HG03432 (cell line): ENCODE measurements at regions not wholly inside any gene's neighbourhood (a gene's known extent, or its start where the extent isn't known, plus 50 kb on each side); places are given as distances from the start of the nearest gene placed in this dataset.
A peak's percentile ranks its signal among the peaks of the same experiment; 100 is the strongest.

ENCODE experiments used
- ATAC-seq: cut with Tn5 transposase; IDR thresholded peaks from one replicate; pipeline ENCODE4 v1.9.1; 2021; ENCODE audit warnings: mild to moderate bottlenecking, moderate library complexity; ENCODE audit not compliant: unreplicated experiment

DNA sequence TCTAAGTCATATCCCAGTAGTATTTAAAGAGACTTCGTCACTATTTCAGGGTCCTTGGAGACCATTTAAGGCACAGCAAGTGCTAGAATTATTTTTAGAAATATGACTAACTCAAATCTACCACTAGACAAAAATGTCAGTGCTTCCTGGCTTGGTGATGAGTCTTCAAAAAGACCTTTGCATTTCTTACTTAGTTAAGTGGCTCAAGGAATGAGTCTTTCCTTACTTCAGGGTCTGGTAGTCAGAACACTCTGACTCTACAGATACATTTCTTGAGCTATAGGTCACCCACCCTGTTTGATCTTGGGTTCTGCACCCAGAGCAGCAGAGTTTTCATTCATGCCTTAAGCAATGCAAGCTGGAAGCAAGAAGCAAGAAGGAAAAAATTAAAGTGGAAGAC, 191.0 kb upstream of the HTR2A start:
- ATAC-seq = no peak

DNA sequence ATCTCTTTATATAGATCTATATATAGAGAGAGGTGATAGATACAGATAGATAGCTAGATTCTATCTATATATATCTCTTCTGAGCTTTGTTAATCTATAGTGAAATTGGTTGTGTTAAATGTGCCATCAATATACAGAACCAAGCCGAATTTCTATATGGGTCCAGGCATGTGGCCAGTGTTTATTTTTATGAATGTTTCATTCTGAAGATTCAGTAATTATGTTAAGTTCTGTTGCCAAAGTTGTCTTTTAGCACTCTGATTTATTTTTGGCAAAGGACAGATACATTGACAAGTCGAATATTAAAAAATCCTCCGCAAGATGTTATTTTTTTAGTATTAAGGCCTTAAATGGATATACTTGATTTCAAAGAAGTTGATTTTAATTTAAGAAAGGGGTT, 190.4 kb upstream of the HTR2A start:
- no peak for ATAC-seq

- no peak for ATAC-seq
These were observed 188.5 kb upstream of the HTR2A start for GRCh38 chr13:47085346-47085745.

DNA sequence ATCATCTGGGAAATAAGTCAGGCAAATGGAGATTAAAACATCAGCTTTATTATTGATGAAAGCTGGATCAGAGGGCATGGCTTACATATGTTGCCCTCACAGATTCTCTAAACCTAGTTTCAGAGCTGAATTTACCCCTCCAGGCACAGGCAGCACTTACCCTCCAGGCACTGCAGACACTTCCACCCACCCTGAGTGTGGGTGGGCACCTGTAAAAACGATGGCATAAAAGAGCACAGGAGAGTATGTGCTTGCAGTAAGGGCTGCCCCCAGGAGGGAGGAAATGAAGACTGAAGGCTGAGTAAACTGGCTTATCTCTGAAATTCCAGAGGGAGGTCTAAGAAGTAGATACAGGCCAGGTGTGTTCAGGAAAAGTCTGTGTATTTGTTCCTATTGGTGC, 185.0 kb upstream of the HTR2A start:
- no peak for ATAC-seq

DNA sequence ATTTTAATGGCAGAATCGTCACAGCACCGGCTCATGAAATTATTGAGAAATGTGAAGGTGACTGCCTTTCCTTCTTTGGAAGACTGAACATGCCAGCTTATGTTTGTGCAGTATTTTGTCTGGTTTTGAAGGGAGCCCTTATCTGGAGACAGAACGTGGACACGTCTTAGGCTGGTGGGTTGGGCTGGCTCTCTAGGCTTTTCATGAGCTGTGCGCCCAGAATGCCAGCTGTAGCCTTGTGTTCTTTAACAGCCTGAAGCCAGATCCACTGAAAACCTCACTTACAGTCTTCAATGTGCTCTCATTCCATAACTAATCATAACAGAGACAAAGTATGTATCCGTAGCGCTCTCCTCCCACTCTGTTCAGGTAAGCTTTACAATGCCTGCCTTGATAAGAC, 184.4 kb upstream of the HTR2A start:
- no peak for ATAC-seq

- ATAC-seq = no peak
These were observed 183.8 kb upstream of the HTR2A start for GRCh38 chr13:47080621-47081020.

DNA sequence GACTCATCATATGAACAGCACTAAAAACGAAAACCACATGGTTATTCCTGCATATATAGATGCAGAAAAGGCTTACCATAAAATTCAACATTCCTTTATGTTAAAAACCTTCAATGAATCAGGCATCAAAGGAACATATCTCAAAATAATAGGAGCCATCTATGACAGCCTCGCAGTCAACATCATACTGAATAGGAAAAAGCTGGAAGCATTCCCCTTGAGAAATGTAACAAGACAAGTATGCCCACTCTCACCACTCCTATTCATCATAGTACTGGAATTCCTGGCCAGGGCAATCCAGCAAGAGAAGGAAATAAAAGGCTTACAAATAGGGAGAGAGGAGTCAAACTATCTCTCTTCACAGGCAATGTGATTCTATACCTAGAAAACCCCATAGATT, 179.6 kb upstream of the HTR2A start:
- ATAC-seq = no peak

DNA sequence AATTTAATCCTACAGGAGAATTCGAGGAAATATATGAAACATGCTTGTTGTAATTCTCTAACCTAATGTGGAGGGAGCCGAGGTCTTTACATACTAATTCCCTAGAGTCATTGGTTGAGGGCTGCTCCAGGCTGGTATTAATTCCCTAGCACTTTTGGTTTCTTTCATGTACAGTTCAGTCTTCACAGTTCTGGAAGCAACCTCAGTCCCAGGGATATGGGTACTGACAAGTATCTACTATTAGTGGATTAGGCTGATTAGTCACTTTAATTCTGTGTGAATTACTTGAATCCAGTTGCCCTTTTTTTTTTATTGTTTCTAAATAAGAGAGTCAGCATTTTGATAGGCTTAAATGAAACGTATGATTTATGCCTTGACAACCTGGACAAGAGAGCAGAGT, 172.3 kb upstream of the HTR2A start:
- ATAC-seq = no peak

DNA sequence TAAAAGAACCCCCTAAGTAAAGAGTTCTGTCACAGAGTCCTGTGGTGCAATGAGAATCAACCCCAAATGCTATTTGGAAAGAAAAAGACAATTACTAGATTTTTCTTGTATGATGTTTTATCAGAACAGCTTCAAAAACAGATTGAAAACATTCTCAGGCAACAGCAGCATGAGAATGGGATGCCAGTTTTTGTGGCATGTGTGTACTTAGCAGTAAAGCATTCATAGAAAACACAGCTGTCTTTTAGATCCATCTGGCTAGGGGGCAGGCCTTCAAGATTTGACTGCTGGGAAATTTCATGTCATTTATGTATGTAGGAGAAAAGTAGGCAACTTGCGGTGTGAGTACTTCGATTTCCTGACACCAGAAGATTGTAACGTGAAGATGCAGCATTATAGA, 170.5 kb upstream of the HTR2A start:
- no peak for ATAC-seq

DNA sequence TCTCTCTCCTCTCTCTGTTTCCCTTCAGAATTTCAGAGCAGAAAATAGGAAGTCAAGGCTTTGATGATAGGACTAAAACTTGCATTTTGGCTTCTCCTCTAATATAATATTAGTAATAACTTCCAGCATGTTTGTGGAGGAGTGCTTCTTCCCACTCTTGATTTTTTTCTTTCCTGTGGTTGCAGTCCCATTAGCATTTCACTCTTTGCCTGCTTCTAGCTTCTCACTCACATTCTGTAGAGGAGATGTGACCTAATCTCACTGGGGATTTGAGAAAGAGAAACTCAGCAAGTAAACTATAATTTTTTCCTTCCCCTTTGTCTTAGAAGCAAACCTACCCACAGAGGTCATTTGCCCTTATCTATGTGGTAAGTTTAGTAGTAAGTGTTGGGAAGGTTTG, 169.4 kb upstream of the HTR2A start:
- no peak for ATAC-seq

DNA sequence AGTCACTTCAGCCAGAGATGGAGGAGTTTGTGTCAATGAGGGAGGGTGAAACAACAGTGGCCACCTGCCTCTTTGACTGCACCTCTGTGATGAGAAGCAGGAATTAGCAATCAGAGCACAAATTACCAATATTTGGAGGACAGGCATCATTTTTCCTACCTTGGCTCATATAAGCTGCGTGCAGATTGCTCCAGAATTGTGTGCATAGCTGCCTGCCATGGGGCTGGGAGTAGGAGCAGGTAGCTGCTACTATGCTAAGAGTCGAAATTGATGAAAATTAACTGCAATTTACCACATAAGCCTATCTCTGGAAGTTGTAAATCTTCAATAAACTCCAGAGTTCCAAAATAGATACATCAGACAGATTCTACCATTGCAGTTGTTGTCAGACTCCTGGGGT, 167.5 kb upstream of the HTR2A start:
- no peak for ATAC-seq

DNA sequence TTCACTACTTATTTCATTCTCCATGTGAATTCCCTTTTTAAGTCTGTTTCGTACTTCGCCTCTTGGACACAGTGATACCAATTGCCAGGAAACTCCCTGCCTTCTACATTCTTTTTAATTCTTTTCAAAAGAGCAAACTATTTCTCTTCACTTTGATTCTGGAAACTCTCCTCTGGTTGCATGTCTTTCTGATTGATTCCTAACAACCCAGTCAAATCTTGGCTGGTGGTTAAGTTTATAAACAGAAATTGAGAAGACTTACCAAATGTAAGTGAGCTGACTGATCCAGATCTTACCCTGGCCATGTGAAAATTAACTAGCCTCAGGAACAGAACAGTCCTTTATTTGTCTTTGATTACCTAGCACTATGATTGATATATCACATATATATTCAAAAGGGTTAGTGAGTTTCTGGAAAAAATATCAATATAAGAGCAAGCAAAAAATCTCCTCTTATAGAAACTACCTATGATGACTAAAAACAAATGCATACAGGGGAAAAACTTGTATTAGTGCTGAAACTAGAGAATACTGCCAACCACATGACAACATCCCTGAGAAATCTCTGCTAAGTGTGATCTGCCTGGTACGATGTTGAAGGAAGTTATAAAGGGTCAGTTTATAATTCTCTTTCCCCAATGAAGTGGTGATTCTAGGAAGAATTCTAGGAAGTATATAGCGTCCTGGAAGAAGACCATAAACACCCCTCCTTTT, 152.6 kb upstream of the HTR2A start:
- no peak for ATAC-seq

DNA sequence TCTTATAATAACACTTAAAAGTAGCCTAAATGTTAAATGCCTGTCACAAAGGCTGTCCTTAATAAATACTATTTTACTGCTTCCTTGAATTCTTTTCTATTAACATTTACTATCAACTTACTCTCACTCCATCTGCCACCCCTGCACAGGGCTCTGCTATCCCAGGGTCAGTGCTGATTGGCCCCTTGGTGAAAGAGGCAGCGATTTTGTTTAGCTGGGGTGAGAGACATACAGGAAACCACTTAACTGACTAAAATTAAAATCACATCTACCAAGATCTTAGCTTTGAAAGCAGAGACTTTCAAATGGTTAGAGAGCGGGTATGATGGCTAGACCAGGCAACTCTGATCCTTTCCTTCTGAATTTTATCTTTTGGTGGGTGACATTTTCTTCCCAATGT, 149.9 kb upstream of the HTR2A start:
- no peak for ATAC-seq

GRCh38 chr13:47044842-47045241, 148.0 kb upstream of the HTR2A start:
- no peak for ATAC-seq

- ATAC-seq = no peak
These were observed 142.3 kb upstream of the HTR2A start for GRCh38 chr13:47039106-47039505.

GRCh38 chr13:47038188-47038587, 141.3 kb upstream of the HTR2A start:
- no peak for ATAC-seq

DNA sequence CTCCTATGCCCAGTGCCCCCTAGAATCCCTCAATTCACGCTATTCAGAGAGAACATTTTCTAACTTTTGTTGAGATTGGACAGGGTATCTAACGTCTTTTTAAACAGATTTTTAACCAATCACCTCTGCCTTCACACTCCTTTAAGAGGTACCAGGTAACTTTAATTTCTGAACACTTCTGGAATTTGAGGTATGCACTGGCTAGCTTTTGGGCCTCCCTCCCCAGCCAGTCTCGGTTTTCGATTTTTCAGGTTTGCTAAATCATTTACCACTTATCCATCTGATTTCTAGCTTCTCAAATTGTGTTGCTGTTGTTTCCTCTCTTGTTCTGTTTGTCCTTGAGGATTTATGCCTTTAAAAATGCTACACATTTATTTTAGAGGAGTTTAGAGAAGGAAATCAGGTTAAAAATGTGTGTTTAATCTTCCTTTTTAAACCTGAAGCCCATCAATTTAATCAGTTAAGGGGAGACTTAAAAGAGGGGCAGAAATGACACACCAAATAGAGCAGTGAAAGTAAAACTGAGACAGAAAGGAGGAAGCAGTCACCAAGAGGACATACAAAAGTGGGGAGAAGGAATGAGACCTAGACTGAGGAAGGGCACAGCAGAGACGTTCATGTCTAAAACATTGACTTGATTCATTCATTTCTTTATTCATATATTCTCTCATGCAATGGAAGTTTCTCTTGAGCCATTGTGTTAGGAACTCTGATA, 139.6 kb upstream of the HTR2A start:
- peak; percentile 100 for ATAC-seq

GRCh38 chr13:47033216-47033615, 136.4 kb upstream of the HTR2A start:
- no peak for ATAC-seq

GRCh38 chr13:47027780-47028437, 131.1 kb upstream of the HTR2A start:
- no peak for ATAC-seq

GRCh38 chr13:47025791-47026447, 129.1 kb upstream of the HTR2A start:
- no peak for ATAC-seq

DNA sequence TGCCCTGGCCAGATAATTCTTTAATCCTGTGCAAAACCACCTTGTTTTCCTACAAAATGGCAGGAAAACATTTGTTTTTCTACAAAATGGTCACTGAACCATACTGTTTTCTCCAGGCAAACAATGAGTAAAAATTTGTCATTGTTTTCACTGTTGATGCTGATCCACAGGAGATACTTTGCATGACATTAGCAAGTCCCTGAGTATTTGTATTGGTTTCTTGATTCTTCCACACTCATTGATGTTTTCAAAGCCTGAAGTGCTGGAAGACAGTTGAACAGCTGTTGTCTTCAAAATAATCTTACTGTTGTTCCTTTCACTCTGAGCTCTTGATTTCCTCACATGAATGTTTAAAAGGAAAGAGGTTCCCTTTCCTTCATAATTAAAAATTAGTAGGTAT, 123.1 kb upstream of the HTR2A start:
- ATAC-seq = no peak

GRCh38 chr13:47017476-47017875, 120.6 kb upstream of the HTR2A start:
- ATAC-seq = no peak
